RWPE2 (cell line): ENCODE measurements at regions not wholly inside any gene's neighbourhood (a gene's known extent, or its start where the extent isn't known, plus 50 kb on each side); places are given as distances from the start of the nearest gene placed in this dataset.
A peak's percentile ranks its signal among the peaks of the same experiment; 100 is the strongest.

ENCODE experiments used
- ATAC-seq: fragments of 200-7000 bp; cut with Tn5 transposase; 3 replicates; pipeline ENCODE4 v1.9.1; 2021; ENCODE audit warnings: low read depth
- DNase-seq: peaks from one replicate; pipeline ENCODE4 v3.0.0-alpha.2; 2020; ENCODE audit warnings: low spot score
- H3K27ac ChIP-seq: fragments of 450-650 bp; 2 replicates; pipeline ENCODE4 v1.5.1; 2017; ENCODE audit warnings: mild to moderate bottlenecking; ENCODE audit not compliant: poor library complexity, severe bottlenecking
- H3K27me3 ChIP-seq: fragments of 250-450 bp; sonication (Bioruptor Pico); 2 replicates; pipeline ENCODE4 v1.5.1; 2021; ENCODE audit warnings: mild to moderate bottlenecking, moderate library complexity; ENCODE audit not compliant: insufficient read depth, poor library complexity, severe bottlenecking
- H3K36me3 ChIP-seq: fragments of 250-450 bp; sonication (Bioruptor Pico); 2 replicates; pipeline ENCODE4 v1.5.1; 2020; ENCODE audit warnings: low read depth, mild to moderate bottlenecking, moderate library complexity
- H3K4me1 ChIP-seq: fragments of 250-450 bp; sonication (Bioruptor Pico); 2 replicates; pipeline ENCODE4 v1.5.1; 2021; ENCODE audit warnings: mild to moderate bottlenecking, moderate library complexity; ENCODE audit not compliant: insufficient read depth, poor library complexity, severe bottlenecking
- H3K4me3 ChIP-seq: fragments of 250-450 bp; sonication (Bioruptor Pico); 2 replicates; pipeline ENCODE4 v1.5.1; 2021; ENCODE audit warnings: mild to moderate bottlenecking, moderate library complexity; ENCODE audit not compliant: severe bottlenecking
- H3K9me3 ChIP-seq: fragments of 250-450 bp; sonication (Bioruptor Pico); 2 replicates; pipeline ENCODE4 v1.5.1; 2021; ENCODE audit warnings: mild to moderate bottlenecking, moderate library complexity; ENCODE audit not compliant: severe bottlenecking
- CTCF ChIP-seq: fragments of 450-650 bp; IDR thresholded peaks from one replicate; pipeline ENCODE4 v1.5.1; 2017; ENCODE audit warnings: mild to moderate bottlenecking, moderate library complexity; ENCODE audit not compliant: poor library complexity, severe bottlenecking

GRCh38 chr3:65153850-65154512, 466.2 kb upstream of the ADAMTS9 start:
- Histone ChIP-seq H3K4me1 (no peaks in the 10 kb centered on the region), H3K27me3 (no peaks in the 10 kb centered on the region), H3K36me3 (no peaks in the 10 kb centered on the region), H3K27ac (no peak overlapping the region), H3K4me3 (no peak overlapping the region), H3K9me3 (no peaks in the 10 kb centered on the region)
- no peak for DNase-seq
- TF ChIP-seq CTCF, result no peak
- no peak for ATAC-seq

GRCh38 chr3:65151666-65152065, 463.9 kb upstream of the ADAMTS9 start:
- no peak overlapping the region for H3K27ac ChIP-seq

GRCh38 chr3:65149877-65150276, 462.1 kb upstream of the ADAMTS9 start:
- no peaks in the 10 kb centered on the region for H3K27me3 ChIP-seq
- DNase-seq (no peak), ATAC-seq (no peak)
- TF ChIP-seq CTCF, result no peak
- H3K4me1 ChIP-seq, result peaks cover 6% of the 10 kb centered on the region
- H3K27ac ChIP-seq, result no peak overlapping the region
- H3K36me3 ChIP-seq, result no peaks in the 10 kb centered on the region
- no peak overlapping the region for H3K4me3 ChIP-seq
- H3K9me3 ChIP-seq, result no peaks in the 10 kb centered on the region

More at GRCh38 chr3:65151666-65152065, 463.9 kb upstream of the ADAMTS9 start:
- DNase-seq (no peak), ATAC-seq (no peak)
- H3K4me1 ChIP-seq, result no peaks in the 10 kb centered on the region
- no peaks in the 10 kb centered on the region for H3K27me3 ChIP-seq
- H3K36me3 ChIP-seq, result no peaks in the 10 kb centered on the region
- TF ChIP-seq CTCF, result no peak
- no peaks in the 10 kb centered on the region for H3K9me3 ChIP-seq
- H3K4me3 ChIP-seq, result no peak overlapping the region

- no peak for ATAC-seq
- no peak for DNase-seq
- H3K4me3 ChIP-seq, result no peak overlapping the region
- H3K27ac ChIP-seq, result no peak overlapping the region
- TF ChIP-seq CTCF, result no peak
- no peaks in the 10 kb centered on the region for H3K27me3 ChIP-seq
- H3K4me1 ChIP-seq, result peaks cover 10% of the 10 kb centered on the region
- H3K9me3 ChIP-seq, result no peaks in the 10 kb centered on the region
- H3K36me3 ChIP-seq, result no peaks in the 10 kb centered on the region
These were observed 460.9 kb upstream of the ADAMTS9 start for GRCh38 chr3:65148687-65149086.

DNA sequence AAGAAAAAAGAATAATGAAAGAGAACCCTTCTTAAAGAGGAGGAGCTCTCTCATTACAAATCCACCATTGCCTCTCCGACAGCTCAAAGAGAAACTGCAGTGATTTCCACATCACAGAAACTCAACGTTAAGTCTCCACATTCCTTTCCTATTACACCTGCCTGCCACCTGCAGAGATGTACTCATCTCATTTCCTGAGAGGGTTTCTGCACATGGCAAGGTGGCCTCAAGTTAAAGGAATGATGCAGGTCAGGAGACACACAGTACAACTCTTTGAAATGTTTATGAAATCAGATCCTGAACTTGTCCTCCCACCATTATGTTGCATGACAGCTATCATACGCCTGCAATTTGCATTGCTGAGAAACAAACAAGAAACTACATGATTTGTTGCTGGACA, 458.4 kb upstream of the ADAMTS9 start:
- Histone ChIP-seq H3K27ac (peak overlapping the region; percentile 52), H3K36me3 (no peaks in the 10 kb centered on the region), H3K27me3 (no peaks in the 10 kb centered on the region), H3K9me3 (no peaks in the 10 kb centered on the region), H3K4me3 (no peak overlapping the region), H3K4me1 (peaks cover 10% of the 10 kb centered on the region)
- TF ChIP-seq CTCF, result no peak
- no peak for DNase-seq
- peak; percentile 96 for ATAC-seq
